Panc1 (cell line): ENCODE measurements at regions not wholly inside any gene's neighbourhood (a gene's known extent, or its start where the extent isn't known, plus 50 kb on each side); places are given as distances from the start of the nearest gene placed in this dataset.

Experiments
- ATAC-seq: fragments of 200-7000 bp; cut with Tn5 transposase; 2 replicates; pipeline ENCODE4 v1.9.1; 2020; ENCODE audit warnings: mild to moderate bottlenecking, moderate library complexity
- BruUV-seq: library from RNA; stranded (reverse); fragments of 400-500 nt; replicated peaks from 2 replicates; lab custom pipeline; 2021; lab: Mats Ljungman, UMichigan
- CTCF ChIA-PET: fragments of 300-600 bp; sonication (Branson Sonifier 250); formaldehyde crosslinking; loops from one replicate; lab custom pipeline; 2022; ENCODE audit warnings: antibody characterized with exemption; lab: Charles Lee
- POLR2A ChIA-PET: fragments of 300-600 bp; sonication (Branson Sonifier 250); formaldehyde crosslinking; loops from one replicate; lab custom pipeline; 2022; ENCODE audit warnings: antibody characterized with exemption; lab: Charles Lee
- DNase-seq: peaks from one replicate; pipeline ENCODE4 v3.0.0-alpha.2; 2010; ENCODE audit warnings: low read depth, low spot score
- H3K27ac ChIP-seq: 2 replicates; pipeline ENCODE4 v1.5.1; 2011; ENCODE audit warnings: mild to moderate bottlenecking, low read length, inconsistent platforms
- H3K27me3 ChIP-seq: fragments of 200-500 bp; sonication (Bioruptor generic); 2 replicates; pipeline ENCODE4 v1.6.0; 2014; ENCODE audit warnings: low read length, inconsistent platforms; ENCODE audit not compliant: control insufficient read depth, insufficient read depth
- H3K36me3 ChIP-seq: fragments of 200-500 bp; sonication (Bioruptor generic); 2 replicates; pipeline ENCODE4 v1.5.1; 2014; ENCODE audit warnings: inconsistent platforms, mild to moderate bottlenecking, low read length, moderate library complexity; ENCODE audit not compliant: control insufficient read depth, insufficient read depth
- H3K4me1 ChIP-seq: 2 replicates; pipeline ENCODE4 v1.5.1; 2011; ENCODE audit warnings: inconsistent platforms, mild to moderate bottlenecking, low read length, moderate library complexity; ENCODE audit not compliant: control insufficient read depth, insufficient read depth
- H3K4me3 ChIP-seq, 2 experiments: 2 replicates each; pipeline ENCODE4 v1.5.1; 2011 to 2012; ENCODE audit warnings: low read depth in 2 of 2, low read length in 2 of 2, mild to moderate bottlenecking in 2 of 2, inconsistent platforms in 1 of 2, moderate library complexity in 1 of 2
- H3K9me3 ChIP-seq: fragments of 200-500 bp; sonication (Bioruptor generic); 2 replicates; pipeline ENCODE4 v1.5.1; 2014; ENCODE audit warnings: low read depth, mild to moderate bottlenecking, inconsistent platforms, low read length, moderate library complexity; ENCODE audit not compliant: control insufficient read depth, insufficient read depth
- CTCF ChIP-seq: fragments of 450-650 bp; IDR thresholded peaks from 2 replicates; pipeline ENCODE4 v1.5.1; 2017; ENCODE audit warnings: mild to moderate bottlenecking
- POLR2AphosphoS5 ChIP-seq: IDR thresholded peaks from 2 replicates; pipeline ENCODE4 v1.6.1; 2012; ENCODE audit warnings: mild to moderate bottlenecking, low read depth, low read length, moderate library complexity
- SIN3A ChIP-seq: IDR thresholded peaks from 2 replicates; pipeline ENCODE4 v1.6.1; 2012; ENCODE audit warnings: low read depth, mild to moderate bottlenecking, low read length, moderate library complexity, borderline replicate concordance; ENCODE audit not compliant: insufficient read depth
- TCF7L2 ChIP-seq: IDR thresholded peaks from 2 replicates; pipeline ENCODE4 v1.6.1; 2011; ENCODE audit warnings: mild to moderate bottlenecking, low read depth, low read length, inconsistent platforms
- in situ Hi-C: cut with HindIII; loops from 2 replicates; pipeline ENCODE4 v1.10.0; 2016; ENCODE audit warnings: low sequenced_read_pairs, low pct_unique_long_range_greater_than_20kb
- intact Hi-C: fragments of 100-400 bp; cut with micrococcal nuclease; formaldehyde crosslinking; loops from one replicate; pipeline ENCODE4 v1.10.0; 2022; ENCODE audit not compliant: unreplicated experiment
- TF ChIP-seq, protein P1 (sequence below), 2 experiments: IDR thresholded peaks; 2 replicates each; pipeline ENCODE4 v1.6.1; 2011 to 2012; ENCODE audit warnings: low read depth in 2 of 2, control low read depth in 1 of 2, low read length in 1 of 2, mild to moderate bottlenecking in 1 of 2, moderate library complexity in 1 of 2; ENCODE audit not compliant: insufficient read depth in 1 of 2

DNA sequence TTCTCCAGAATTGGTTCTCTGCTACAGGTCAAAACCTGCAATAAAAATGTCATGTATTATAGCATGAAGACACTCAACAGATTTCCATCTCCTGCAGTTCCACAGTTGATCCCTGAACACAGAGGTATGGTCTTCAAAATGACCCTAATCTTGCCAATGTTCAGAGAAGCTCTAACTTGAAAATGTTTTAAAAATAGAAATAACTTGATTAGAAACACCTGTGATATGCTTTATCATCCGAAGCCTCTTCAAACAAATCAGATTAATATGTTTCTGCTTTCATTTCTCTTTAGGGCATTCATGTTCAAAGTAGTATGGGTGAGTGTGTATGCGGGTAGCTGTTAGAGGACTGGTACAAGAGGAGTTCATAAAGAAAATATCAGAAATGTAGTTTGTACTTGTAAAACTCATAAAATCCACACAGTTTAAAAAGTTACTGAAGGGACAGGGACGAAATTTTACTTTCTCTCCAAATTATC is 60.4 kb downstream of the KCNRG start:
- TF ChIP-seq CTCF (no peak), TCF7L2 (no peak), POLR2AphosphoS5 (no peak), SIN3A (no peak)
- TF ChIP-seq, protein P1, sequence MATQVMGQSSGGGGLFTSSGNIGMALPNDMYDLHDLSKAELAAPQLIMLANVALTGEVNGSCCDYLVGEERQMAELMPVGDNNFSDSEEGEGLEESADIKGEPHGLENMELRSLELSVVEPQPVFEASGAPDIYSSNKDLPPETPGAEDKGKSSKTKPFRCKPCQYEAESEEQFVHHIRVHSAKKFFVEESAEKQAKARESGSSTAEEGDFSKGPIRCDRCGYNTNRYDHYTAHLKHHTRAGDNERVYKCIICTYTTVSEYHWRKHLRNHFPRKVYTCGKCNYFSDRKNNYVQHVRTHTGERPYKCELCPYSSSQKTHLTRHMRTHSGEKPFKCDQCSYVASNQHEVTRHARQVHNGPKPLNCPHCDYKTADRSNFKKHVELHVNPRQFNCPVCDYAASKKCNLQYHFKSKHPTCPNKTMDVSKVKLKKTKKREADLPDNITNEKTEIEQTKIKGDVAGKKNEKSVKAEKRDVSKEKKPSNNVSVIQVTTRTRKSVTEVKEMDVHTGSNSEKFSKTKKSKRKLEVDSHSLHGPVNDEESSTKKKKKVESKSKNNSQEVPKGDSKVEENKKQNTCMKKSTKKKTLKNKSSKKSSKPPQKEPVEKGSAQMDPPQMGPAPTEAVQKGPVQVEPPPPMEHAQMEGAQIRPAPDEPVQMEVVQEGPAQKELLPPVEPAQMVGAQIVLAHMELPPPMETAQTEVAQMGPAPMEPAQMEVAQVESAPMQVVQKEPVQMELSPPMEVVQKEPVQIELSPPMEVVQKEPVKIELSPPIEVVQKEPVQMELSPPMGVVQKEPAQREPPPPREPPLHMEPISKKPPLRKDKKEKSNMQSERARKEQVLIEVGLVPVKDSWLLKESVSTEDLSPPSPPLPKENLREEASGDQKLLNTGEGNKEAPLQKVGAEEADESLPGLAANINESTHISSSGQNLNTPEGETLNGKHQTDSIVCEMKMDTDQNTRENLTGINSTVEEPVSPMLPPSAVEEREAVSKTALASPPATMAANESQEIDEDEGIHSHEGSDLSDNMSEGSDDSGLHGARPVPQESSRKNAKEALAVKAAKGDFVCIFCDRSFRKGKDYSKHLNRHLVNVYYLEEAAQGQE (IDR thresholded peaks at IDR 0.05; ENCODE audit: insufficient read depth in 1 of 2, low read depth in 2 of 2, low read length in 1 of 2), result no peak
- Histone ChIP-seq H3K36me3 (peaks cover 10% of the 10 kb centered on the region), H3K9me3 (no peaks in the 10 kb centered on the region), H3K4me3 (peak overlapping the region; percentile 0 to 15; a peak in 2 of 4 replicates), H3K27me3 (no peaks in the 10 kb centered on the region), H3K4me1 (peaks cover 36% of the 10 kb centered on the region), H3K27ac (peak overlapping the region; percentile 70)
- intact Hi-C loops, result no loop called here
- ATAC-seq, result no peak
- DNase-seq, result no peak
- ChIA-PET POLR2A (interaction anchor here (0.6 kb wide), 1 partner anchor 78 kb away, joined by 3 read pairs; no protein-coding TSS in a partner anchor), CTCF (no interaction called here)
- in situ Hi-C loops, result no loop called here
- no TSS peak for BruUV-seq

DNA sequence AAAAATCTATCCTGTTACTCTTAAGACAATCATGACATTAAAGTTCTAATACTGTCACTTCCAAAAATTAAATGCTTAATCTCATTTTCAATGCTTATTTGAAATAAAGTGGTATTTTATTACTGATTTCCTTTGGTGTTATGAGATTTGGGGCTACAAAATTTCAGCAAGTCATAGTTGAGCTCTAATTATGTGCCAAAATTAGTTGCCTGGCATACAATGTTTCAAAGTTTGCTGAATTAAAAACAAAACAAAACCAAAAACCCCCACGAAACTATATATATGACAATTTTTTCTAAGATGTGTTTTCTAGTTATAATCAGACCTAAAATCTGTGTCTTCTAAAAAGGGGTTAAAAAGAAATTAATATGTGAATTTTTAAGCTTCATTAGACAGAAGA is 62.2 kb downstream of the KCNRG start:
- Histone ChIP-seq H3K27me3 (no peaks in the 10 kb centered on the region), H3K27ac (peak overlapping the region; percentile 94; the same call in 1 of the 2 replicates), H3K36me3 (peaks cover 5% of the 10 kb centered on the region), H3K4me3 (peak overlapping the region in 1 of 2 experiments; percentile 82; a peak in 3 of 4 replicates), H3K4me1 (peaks cover 33% of the 10 kb centered on the region), H3K9me3 (no peaks in the 10 kb centered on the region)
- no peak for ATAC-seq
- no TSS peak for BruUV-seq
- TF ChIP-seq CTCF, result no peak
- TF ChIP-seq SIN3A, result no peak
- no peak for TF ChIP-seq TCF7L2
- TF ChIP-seq POLR2AphosphoS5, result no peak
- TF ChIP-seq, protein P1 (IDR thresholded peaks at IDR 0.05; ENCODE audit: insufficient read depth in 1 of 2, low read depth in 2 of 2, low read length in 1 of 2), result no peak
- intact Hi-C loops, result no loop called here
- POLR2A ChIA-PET, result no interaction called here
- DNase-seq, result no peak
- CTCF ChIA-PET, result no interaction called here
- in situ Hi-C loops, result no loop called here
